HCT116 (cell line): ENCODE measurements at regions not wholly inside any gene's neighbourhood (a gene's known extent, or its start where the extent isn't known, plus 50 kb on each side); places are given as distances from the start of the nearest gene placed in this dataset.

Source experiments
- ATAC-seq: fragments of 200-7000 bp; cut with Tn5 transposase; 2 replicates; pipeline ENCODE4 v1.9.1; 2020; ENCODE audit warnings: mild to moderate bottlenecking, moderate library complexity
- BruUV-seq: library from RNA; stranded (reverse); fragments of 400-500 nt; replicated peaks from 2 replicates; lab custom pipeline; 2021; lab: Mats Ljungman, UMichigan
- CTCF ChIA-PET: fragments of 300-600 bp; sonication (Branson Sonifier 250); formaldehyde crosslinking; loops from one replicate; lab custom pipeline; 2021; ENCODE audit warnings: antibody characterized with exemption; lab: Charles Lee
- POLR2A ChIA-PET: fragments of 300-600, 350-600 bp; sonication (Branson Sonifier 250); formaldehyde crosslinking; loops from one replicate; lab custom pipeline; 2021; ENCODE audit warnings: antibody characterized with exemption; lab: Charles Lee
- RAD21 ChIA-PET, 2 experiments: fragments of 300-600 bp; sonication (Branson Sonifier 250); formaldehyde crosslinking; loops; one replicate each; lab custom pipeline; 2023; ENCODE audit warnings: low total read pairs in 2 of 2; ENCODE audit not compliant: uncharacterized antibody in 2 of 2, unreplicated experiment in 2 of 2, low non-redundant PET in 1 of 2; lab: Charles Lee
- DNase-seq: peaks from one replicate; pipeline ENCODE4 v3.0.0-alpha.2; 2010; ENCODE audit warnings: low read depth, low spot score
- H2AFZ ChIP-seq: fragments of 200-600 bp; shearing (Covaris generic), sonication (generic); 2 replicates; pipeline ENCODE4 v1.6.1; 2017; ENCODE audit warnings: low read depth, mixed run types, mixed read lengths, antibody characterized with exemption, low read length; ENCODE audit not compliant: poor library complexity, severe bottlenecking
- H3K27ac ChIP-seq: 2 replicates; pipeline ENCODE4 v1.5.1; 2012; ENCODE audit warnings: low read depth, low read length
- H3K27me3 ChIP-seq: fragments of 200-600 bp; sonication (generic); 2 replicates; pipeline ENCODE4 v1.6.1; 2016; ENCODE audit warnings: mixed run types, low read length, mixed read lengths; ENCODE audit not compliant: insufficient read depth
- H3K36me3 ChIP-seq, 2 experiments: fragments of 200-500 bp in 1 of 2; fragments of 200-600 bp in 1 of 2; sonication (Bioruptor generic) in 1 of 2; sonication (generic) in 1 of 2; 2 replicates each; pipeline versions ENCODE4 v1.5.1 to v1.6.1; 2014 to 2016; ENCODE audit warnings: low read length in 2 of 2, inconsistent platforms in 1 of 2, mixed read lengths in 1 of 2, mixed run types in 1 of 2; ENCODE audit not compliant: insufficient read depth in 2 of 2, control insufficient read depth in 1 of 2
- H3K4me1 ChIP-seq, 2 experiments: fragments of 200-600 bp in 1 of 2; sonication (generic) in 1 of 2; 2 replicates each; pipeline versions ENCODE4 v1.5.1 to v1.6.1; 2012 to 2017; ENCODE audit warnings: low read length in 2 of 2, inconsistent platforms in 1 of 2, mild to moderate bottlenecking in 1 of 2, mixed read lengths in 1 of 2, mixed run types in 1 of 2, moderate library complexity in 1 of 2; ENCODE audit not compliant: insufficient read depth in 2 of 2, control insufficient read depth in 1 of 2
- H3K4me2 ChIP-seq: fragments of 200-600 bp; sonication (generic); 2 replicates; pipeline ENCODE4 v1.6.1; 2017; ENCODE audit warnings: mixed run types, low read length, mixed read lengths
- H3K4me3 ChIP-seq, 2 experiments: fragments of 200-600 bp in 1 of 2; sonication (generic) in 1 of 2; replicated peaks in 1 of 2; 2 replicates each; pipeline ENCODE4 v1.5.1; 2011 to 2016; ENCODE audit warnings: low read length in 2 of 2, control low read depth in 1 of 2, low read depth in 1 of 2, mild to moderate bottlenecking in 1 of 2, mixed read lengths in 1 of 2, mixed run types in 1 of 2
- H3K79me2 ChIP-seq: fragments of 200-600 bp; sonication (generic); 2 replicates; pipeline ENCODE4 v1.6.1; 2017; ENCODE audit warnings: mild to moderate bottlenecking, mixed run types, low read length, moderate library complexity, mixed read lengths; ENCODE audit not compliant: insufficient read depth
- H3K9ac ChIP-seq: fragments of 200-600 bp; sonication (generic); 2 replicates; pipeline ENCODE4 v1.6.1; 2016; ENCODE audit warnings: low read length, mixed read lengths
- H3K9me2 ChIP-seq: fragments of 200-600 bp; sonication (generic), shearing (Covaris generic); 2 replicates; pipeline ENCODE4 v1.6.1; 2017; ENCODE audit warnings: mixed run types, mild to moderate bottlenecking, moderate library complexity; ENCODE audit not compliant: insufficient read depth
- H3K9me3 ChIP-seq, 2 experiments: fragments of 200-500 bp in 1 of 2; fragments of 200-600 bp in 1 of 2; sonication (Bioruptor generic) in 1 of 2; sonication (generic) in 1 of 2; 2 replicates each; pipeline ENCODE4 v1.6.1; 2014 to 2017; ENCODE audit warnings: low read length in 2 of 2, mixed read lengths in 2 of 2, inconsistent platforms in 1 of 2, low read depth in 1 of 2, mild to moderate bottlenecking in 1 of 2, mixed run types in 1 of 2, moderate library complexity in 1 of 2; ENCODE audit not compliant: control insufficient read depth in 1 of 2, insufficient read depth in 1 of 2
- H4K20me1 ChIP-seq: fragments of 200-600 bp; sonication (generic), shearing (Covaris generic); 2 replicates; pipeline ENCODE4 v1.6.1; 2017; ENCODE audit warnings: mixed run types, mild to moderate bottlenecking, moderate library complexity; ENCODE audit not compliant: insufficient read depth
- CBX3 ChIP-seq: IDR thresholded peaks from 2 replicates; pipeline ENCODE4 v1.6.1; 2012; ENCODE audit warnings: low read depth
- CEBPB ChIP-seq: IDR thresholded peaks from 2 replicates; pipeline ENCODE4 v1.6.1; 2012; ENCODE audit warnings: low read depth
- ELF1 ChIP-seq: IDR thresholded peaks from 2 replicates; pipeline ENCODE4 v1.6.1; 2012; ENCODE audit warnings: low read depth, borderline replicate concordance
- EZH2 ChIP-seq: fragments of 200-600 bp; sonication (generic); IDR thresholded peaks from 2 replicates; pipeline ENCODE4 v1.6.1; 2017; ENCODE audit warnings: antibody characterized with exemption, mixed run types
- JUND ChIP-seq: IDR thresholded peaks from 2 replicates; pipeline ENCODE4 v1.6.1; 2012
- POLR2AphosphoS5 ChIP-seq: IDR thresholded peaks from 2 replicates; pipeline ENCODE4 v1.6.1; 2011; ENCODE audit warnings: mild to moderate bottlenecking, low read depth, low read length, moderate library complexity
- SIN3A ChIP-seq: IDR thresholded peaks from 2 replicates; pipeline ENCODE4 v1.6.1; 2012; ENCODE audit warnings: low read depth
- SRF ChIP-seq: IDR thresholded peaks from 2 replicates; pipeline ENCODE4 v1.6.1; 2012; ENCODE audit warnings: low read depth
- TCF7L2 ChIP-seq: IDR thresholded peaks from 2 replicates; pipeline ENCODE4 v1.7.0; 2011; ENCODE audit warnings: borderline replicate concordance, inconsistent platforms; ENCODE audit not compliant: insufficient read depth, insufficient read length; ENCODE audit errors: extremely low read depth
- ZNF274 ChIP-seq: fragments of 200-500 bp; sonication (Bioruptor generic); IDR thresholded peaks from 2 replicates; pipeline ENCODE4 v1.6.1; 2014; ENCODE audit warnings: mild to moderate bottlenecking, low read depth, low read length, inconsistent platforms
- intact Hi-C: fragments of 100-400 bp; cut with micrococcal nuclease; formaldehyde crosslinking; loops from 2 replicates; pipeline ENCODE4 v1.10.0; 2022
- TF ChIP-seq, protein P1 (sequence below), 3 experiments: fragments of 200-600 bp in 1 of 3; sonication (generic) in 1 of 3; IDR thresholded peaks in 2 of 3; conservative IDR thresholded peaks in 1 of 3; 2 replicates each; pipeline ENCODE4 v1.5.1; 2012 to 2017; ENCODE audit warnings: low read depth in 2 of 3, low read length in 2 of 3, antibody characterized with exemption in 1 of 3, borderline replicate concordance in 1 of 3, control low read depth in 1 of 3, mild to moderate bottlenecking in 1 of 3, mixed read lengths in 1 of 3, mixed run types in 1 of 3, moderate library complexity in 1 of 3; ENCODE audit not compliant: insufficient read depth in 1 of 3
- TF ChIP-seq, protein P2 (sequence below): IDR thresholded peaks from 2 replicates; pipeline ENCODE4 v1.6.1; 2012

DNA sequence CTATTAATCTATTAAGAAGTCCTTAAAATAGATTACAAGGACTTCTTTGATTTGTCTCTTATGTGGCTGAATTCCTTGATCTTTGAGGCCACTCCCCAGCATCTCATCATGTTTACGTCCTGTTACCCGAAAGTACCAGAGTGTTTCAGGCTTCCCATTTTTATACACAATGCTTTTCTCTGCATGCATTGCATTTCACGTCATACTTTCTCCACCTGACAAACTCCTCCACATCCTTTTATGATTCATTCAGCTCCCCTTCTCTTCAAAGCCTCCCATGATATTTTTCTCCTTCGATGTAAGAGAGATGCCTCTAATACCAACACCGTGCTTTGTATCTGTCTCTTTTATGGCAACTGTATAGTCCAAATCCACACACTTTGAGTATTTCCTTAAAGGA lies 379.0 kb upstream of the CRIM1 start:
- H2AFZ ChIP-seq, result no peak overlapping the region
- ATAC-seq, result no peak
- TF ChIP-seq POLR2AphosphoS5 (no peak), ELF1 (no peak), CBX3 (no peak), JUND (no peak), EZH2 (no peak), ZNF274 (no peak)
- TF ChIP-seq, protein P1, sequence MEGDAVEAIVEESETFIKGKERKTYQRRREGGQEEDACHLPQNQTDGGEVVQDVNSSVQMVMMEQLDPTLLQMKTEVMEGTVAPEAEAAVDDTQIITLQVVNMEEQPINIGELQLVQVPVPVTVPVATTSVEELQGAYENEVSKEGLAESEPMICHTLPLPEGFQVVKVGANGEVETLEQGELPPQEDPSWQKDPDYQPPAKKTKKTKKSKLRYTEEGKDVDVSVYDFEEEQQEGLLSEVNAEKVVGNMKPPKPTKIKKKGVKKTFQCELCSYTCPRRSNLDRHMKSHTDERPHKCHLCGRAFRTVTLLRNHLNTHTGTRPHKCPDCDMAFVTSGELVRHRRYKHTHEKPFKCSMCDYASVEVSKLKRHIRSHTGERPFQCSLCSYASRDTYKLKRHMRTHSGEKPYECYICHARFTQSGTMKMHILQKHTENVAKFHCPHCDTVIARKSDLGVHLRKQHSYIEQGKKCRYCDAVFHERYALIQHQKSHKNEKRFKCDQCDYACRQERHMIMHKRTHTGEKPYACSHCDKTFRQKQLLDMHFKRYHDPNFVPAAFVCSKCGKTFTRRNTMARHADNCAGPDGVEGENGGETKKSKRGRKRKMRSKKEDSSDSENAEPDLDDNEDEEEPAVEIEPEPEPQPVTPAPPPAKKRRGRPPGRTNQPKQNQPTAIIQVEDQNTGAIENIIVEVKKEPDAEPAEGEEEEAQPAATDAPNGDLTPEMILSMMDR (IDR thresholded peaks at IDR 0.05 in 2 of 3, conservative IDR thresholded peaks at IDR 0.05 in 1 of 3; ENCODE audit: borderline replicate concordance in 1 of 3, insufficient read depth in 1 of 3, low read depth in 2 of 3, low read length in 2 of 3), result no peak
- TF ChIP-seq, all 23 proteins: peak for 0

DNA sequence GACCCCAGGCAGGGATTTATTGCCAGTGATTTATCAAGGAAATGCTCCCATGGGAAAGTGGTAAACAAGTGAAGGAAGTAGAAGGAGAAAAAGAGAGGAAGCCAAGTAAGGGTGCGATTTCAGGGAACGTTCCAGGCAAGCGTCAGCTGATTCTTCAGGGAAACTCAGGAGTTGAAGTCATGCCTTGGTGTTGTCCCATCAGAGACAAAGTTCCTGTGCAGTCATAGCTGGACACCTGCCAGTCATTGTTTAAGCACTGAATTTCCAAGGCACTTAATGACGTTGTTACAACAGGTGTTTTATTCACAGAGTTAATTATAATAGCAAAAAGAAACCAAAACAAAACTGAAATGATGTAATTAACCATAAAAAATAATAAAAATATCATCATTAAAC lies 381.8 kb upstream of the CRIM1 start:
- Histone ChIP-seq H3K9ac (no peak overlapping the region), H3K36me3 (no peaks in the 10 kb centered on the region), H3K27ac (no peak overlapping the region), H2AFZ (no peak overlapping the region), H3K9me2 (no peaks in the 10 kb centered on the region), H3K4me2 (no peak overlapping the region), H3K27me3 (no peaks in the 10 kb centered on the region), H3K4me1 (no peaks in the 10 kb centered on the region), H4K20me1 (no peaks in the 10 kb centered on the region), H3K9me3 (no peaks in the 10 kb centered on the region), H3K4me3 (no peak overlapping the region), H3K79me2 (no peaks in the 10 kb centered on the region)
- DNase-seq (no peak), ATAC-seq (no peak)
- intact Hi-C loops, result loop anchor here (1.0 to 10.0 kb wide), 2 partner anchors 349 to 701 kb away; no protein-coding TSS in a partner anchor
- ChIA-PET POLR2A (no interaction called here), RAD21 (no interaction called here), CTCF (no interaction called here)
- TF ChIP-seq, protein P2, sequence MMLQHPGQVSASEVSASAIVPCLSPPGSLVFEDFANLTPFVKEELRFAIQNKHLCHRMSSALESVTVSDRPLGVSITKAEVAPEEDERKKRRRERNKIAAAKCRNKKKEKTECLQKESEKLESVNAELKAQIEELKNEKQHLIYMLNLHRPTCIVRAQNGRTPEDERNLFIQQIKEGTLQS, result no peak
- no peak for TF ChIP-seq CBX3
- TF ChIP-seq, protein P1 (IDR thresholded peaks at IDR 0.05 in 2 of 3, conservative IDR thresholded peaks at IDR 0.05 in 1 of 3; ENCODE audit: borderline replicate concordance in 1 of 3, insufficient read depth in 1 of 3, low read depth in 2 of 3, low read length in 2 of 3), result no peak
- no peak for TF ChIP-seq CEBPB
- no peak for TF ChIP-seq SIN3A
- no peak for TF ChIP-seq SRF
- TF ChIP-seq TCF7L2, result no peak
- TF ChIP-seq EZH2, result no peak
- BruUV-seq, result no TSS peak

More for the DNA sequence above, 379.0 kb upstream of the CRIM1 start:
- Histone ChIP-seq H3K4me2 (no peak overlapping the region), H3K9me3 (no peaks in the 10 kb centered on the region), H3K4me3 (no peak overlapping the region), H3K79me2 (no peaks in the 10 kb centered on the region), H3K9me2 (no peaks in the 10 kb centered on the region), H3K9ac (no peak overlapping the region), H3K27ac (no peak overlapping the region), H3K36me3 (no peaks in the 10 kb centered on the region), H3K4me1 (no peaks in the 10 kb centered on the region), H4K20me1 (no peaks in the 10 kb centered on the region), H3K27me3 (no peaks in the 10 kb centered on the region)
- no peak for DNase-seq
- ChIA-PET RAD21 (no interaction called here), CTCF (no interaction called here), POLR2A (no interaction called here)
- BruUV-seq, result no TSS peak
- intact Hi-C loops, result loop anchor here (10.0 kb wide), 1 partner anchor 698 kb away; no protein-coding TSS in a partner anchor
